ENCODE measurements at regions not wholly inside any gene's neighbourhood (a gene's known extent, or its start where the extent isn't known, plus 50 kb on each side); places are given as distances from the start of the nearest gene placed in this dataset.

DNA sequence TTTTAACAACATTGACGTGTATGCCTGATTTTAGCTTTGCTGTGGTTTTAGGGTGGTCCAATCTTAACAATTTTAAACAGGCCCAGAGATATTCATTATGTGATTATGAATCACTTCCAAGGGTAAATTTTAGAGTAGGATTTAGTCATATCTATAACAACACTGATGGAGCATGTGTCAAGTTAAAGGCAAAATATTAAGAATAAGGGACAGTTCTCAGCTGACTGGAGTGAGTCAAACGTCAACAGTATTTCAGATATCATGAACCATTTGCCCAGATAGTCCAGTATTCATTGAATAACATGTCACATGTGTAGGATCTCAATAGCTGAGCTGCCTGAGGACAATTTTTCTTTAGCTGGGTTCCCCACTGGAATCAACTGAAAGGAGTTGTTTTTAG lies 61.3 kb upstream of the VCX2 start:
- H3K27ac Mint-ChIP-seq = no peak overlapping the region
- H3K36me3 Mint-ChIP-seq (ENCODE audit: low read depth) = no peaks in the 10 kb centered on the region

DNA sequence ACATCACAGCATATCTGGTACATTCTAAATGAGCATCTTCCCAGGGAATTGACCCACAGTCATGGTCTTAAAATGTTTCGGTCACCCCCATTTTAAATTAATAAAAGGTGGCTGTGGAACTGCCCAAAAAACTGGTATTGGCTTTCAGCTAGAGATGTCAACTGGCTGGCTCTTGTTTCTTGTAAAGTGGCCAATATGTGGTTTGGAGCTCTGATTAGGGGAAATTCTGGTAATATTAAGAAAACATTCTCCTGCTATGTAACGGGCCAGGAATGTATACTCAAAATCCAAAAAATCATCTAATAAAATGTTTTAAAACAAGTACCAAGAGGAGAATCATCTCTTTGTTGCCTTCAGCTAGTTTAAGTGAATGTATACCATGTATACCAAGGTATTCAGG lies 62.0 kb upstream of the VCX2 start:
- CTCF ChIA-PET = no interaction called here
- Mint-ChIP-seq H3K27ac (no peak overlapping the region), H3K9me3 (ENCODE audit: insufficient read depth) (no peaks in the 10 kb centered on the region), H3K36me3 (ENCODE audit: low read depth) (no peaks in the 10 kb centered on the region), H3K4me1 (ENCODE audit: low read depth) (no peaks in the 10 kb centered on the region), H3K4me3 (no peak overlapping the region), H3K27me3 (ENCODE audit: low read depth) (no peaks in the 10 kb centered on the region)
- POLR2A ChIA-PET = no interaction called here
- ATAC-seq (no peak), DNase-seq (no peak)

More for the DNA sequence above, 61.3 kb upstream of the VCX2 start:
- no peak overlapping the region for H3K4me3 Mint-ChIP-seq
- ATAC-seq (no peak), DNase-seq (no peak)
- H3K9me3 Mint-ChIP-seq (ENCODE audit: insufficient read depth) = no peaks in the 10 kb centered on the region
- no peaks in the 10 kb centered on the region for H3K4me1 Mint-ChIP-seq (ENCODE audit: low read depth)
- ChIA-PET POLR2A (no interaction called here), CTCF (no interaction called here)
- no peaks in the 10 kb centered on the region for H3K27me3 Mint-ChIP-seq (ENCODE audit: low read depth)

DNA sequence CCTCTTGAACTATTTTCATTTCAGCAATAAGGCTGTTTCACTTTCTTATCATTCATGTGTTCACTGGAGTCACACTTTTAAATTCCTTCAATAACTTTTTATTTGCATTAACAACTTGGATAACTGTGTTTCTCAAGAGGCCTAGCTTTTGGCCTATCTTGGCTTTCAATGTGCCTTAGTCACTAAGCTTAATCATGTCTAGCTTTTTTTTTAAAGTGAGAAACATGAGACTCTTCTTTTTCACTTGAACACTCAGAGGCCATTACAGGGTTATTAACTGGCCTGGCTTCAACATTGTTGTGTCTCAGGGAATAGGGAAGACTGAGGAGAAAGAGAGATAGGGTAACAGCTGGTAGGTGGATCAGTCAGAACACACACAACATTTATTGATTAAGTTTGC lies 64.0 kb upstream of the VCX2 start:
- Mint-ChIP-seq H3K27me3 (ENCODE audit: low read depth) (no peaks in the 10 kb centered on the region), H3K4me1 (ENCODE audit: low read depth) (no peaks in the 10 kb centered on the region), H3K27ac (no peak overlapping the region), H3K9me3 (ENCODE audit: insufficient read depth) (no peaks in the 10 kb centered on the region), H3K4me3 (no peak overlapping the region), H3K36me3 (ENCODE audit: low read depth) (no peaks in the 10 kb centered on the region)
- ATAC-seq (no peak), DNase-seq (no peak)
- ChIA-PET CTCF (no interaction called here), POLR2A (no interaction called here)

DNA sequence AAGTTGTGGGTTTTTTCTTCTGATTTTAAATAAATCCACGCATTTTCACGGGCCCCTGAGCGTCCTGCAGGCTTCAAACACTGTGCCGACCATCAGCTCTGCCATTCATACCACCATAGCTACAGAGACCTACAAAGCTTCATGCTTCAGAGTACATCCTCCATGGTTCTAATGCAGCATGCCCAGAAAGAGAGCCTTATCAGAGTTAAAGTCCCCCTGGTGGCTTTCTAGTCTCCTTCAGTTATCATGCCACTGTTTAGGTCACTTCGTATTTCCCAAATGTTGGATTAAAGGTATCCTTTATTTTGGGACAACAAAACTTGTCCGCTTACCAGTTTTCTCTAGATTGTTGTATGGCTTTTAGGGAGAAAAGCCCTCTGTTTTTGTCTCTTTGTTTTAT lies 66.7 kb upstream of the VCX2 start:
- Mint-ChIP-seq H3K36me3 (ENCODE audit: low read depth) (no peaks in the 10 kb centered on the region), H3K27ac (no peak overlapping the region), H3K9me3 (ENCODE audit: insufficient read depth) (no peaks in the 10 kb centered on the region), H3K4me3 (no peak overlapping the region), H3K27me3 (ENCODE audit: low read depth) (no peaks in the 10 kb centered on the region), H3K4me1 (ENCODE audit: low read depth) (no peaks in the 10 kb centered on the region)
- CTCF ChIA-PET = no interaction called here
- ATAC-seq (no peak), DNase-seq (no peak)
- POLR2A ChIA-PET = no interaction called here

DNA sequence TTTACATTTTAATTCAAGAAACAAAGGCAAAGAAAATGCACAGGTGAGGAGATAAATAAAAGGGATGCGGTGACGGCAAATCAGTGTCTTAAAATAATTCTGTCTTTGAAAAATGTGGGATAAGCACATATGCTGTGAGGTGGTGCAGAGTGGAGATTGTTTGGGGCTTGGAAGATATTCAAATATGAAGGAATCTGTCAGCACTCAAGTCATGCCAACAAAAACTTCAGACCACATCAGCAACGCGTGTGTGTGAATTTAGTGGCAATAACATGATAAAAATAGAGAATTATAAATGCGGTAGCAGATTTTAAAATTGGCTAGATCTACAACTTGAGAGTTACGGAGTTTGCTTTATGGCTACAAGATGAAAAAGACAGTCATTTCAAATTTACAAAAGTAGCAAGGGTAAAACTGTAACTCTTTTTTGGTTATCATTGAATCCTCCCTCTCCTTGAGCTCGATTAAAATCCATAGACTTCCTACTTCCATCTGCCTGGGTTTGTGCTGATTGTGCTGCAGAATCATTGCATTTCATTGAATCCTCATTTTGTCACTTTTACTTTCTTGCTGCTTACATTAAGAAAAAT lies 71.5 kb upstream of the VCX2 start:
- Mint-ChIP-seq H3K4me3 (no peak overlapping the region), H3K36me3 (ENCODE audit: low read depth) (no peaks in the 10 kb centered on the region), H3K27me3 (ENCODE audit: low read depth) (no peaks in the 10 kb centered on the region), H3K27ac (no peak overlapping the region), H3K9me3 (ENCODE audit: insufficient read depth) (no peaks in the 10 kb centered on the region), H3K4me1 (ENCODE audit: low read depth) (no peaks in the 10 kb centered on the region)
- ChIA-PET CTCF (no interaction called here), POLR2A (no interaction called here)
- no peak for DNase-seq
- ATAC-seq = no peak

DNA sequence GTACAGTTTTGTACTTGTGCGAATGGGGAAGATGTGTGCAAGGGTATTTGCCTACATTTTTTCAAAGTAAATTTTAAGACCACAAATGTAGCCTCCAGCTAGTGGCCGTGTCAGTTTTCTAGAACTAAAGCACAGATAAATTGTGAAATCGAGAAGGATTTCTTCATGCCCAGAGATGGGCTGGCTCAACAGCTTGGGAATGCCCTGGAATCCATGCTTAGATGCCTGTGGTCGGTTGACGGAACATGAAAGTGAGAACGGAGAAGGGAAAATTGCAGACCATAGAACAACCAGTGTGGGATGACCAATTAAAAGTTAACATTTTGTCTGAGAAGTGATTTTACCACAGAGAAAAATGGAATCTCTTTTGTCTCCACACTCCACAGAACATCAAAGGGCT lies 73.2 kb upstream of the VCX2 start:
- POLR2A ChIA-PET = no interaction called here
- DNase-seq (no peak), ATAC-seq (no peak)
- CTCF ChIA-PET = no interaction called here
- no peaks in the 10 kb centered on the region for H3K27me3 Mint-ChIP-seq (ENCODE audit: low read depth)
- no peak overlapping the region for H3K4me3 Mint-ChIP-seq
- H3K36me3 Mint-ChIP-seq (ENCODE audit: low read depth) = no peaks in the 10 kb centered on the region
- no peaks in the 10 kb centered on the region for H3K9me3 Mint-ChIP-seq (ENCODE audit: insufficient read depth)
- H3K27ac Mint-ChIP-seq = no peak overlapping the region
- H3K4me1 Mint-ChIP-seq (ENCODE audit: low read depth) = no peaks in the 10 kb centered on the region

DNA sequence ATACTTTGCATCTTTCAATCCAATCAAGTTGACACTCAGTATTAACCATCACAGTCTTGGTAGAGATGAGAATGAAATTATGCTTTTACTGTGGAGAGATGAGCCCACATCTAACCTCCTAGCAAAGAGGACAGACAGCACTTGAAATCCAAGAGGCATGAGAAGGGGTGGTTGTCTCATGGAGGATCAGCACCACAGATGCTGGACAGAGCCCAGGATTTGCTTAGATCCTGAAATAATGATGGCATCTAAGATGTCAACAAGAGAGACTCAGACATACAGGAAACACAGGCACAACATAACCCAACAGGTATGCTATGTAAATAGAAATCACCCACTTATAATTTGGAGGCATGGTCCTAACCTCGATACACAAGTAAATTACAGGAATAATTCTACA lies 74.3 kb upstream of the VCX2 start:
- no peaks in the 10 kb centered on the region for H3K36me3 Mint-ChIP-seq (ENCODE audit: low read depth)
- H3K4me3 Mint-ChIP-seq = no peak overlapping the region
- ATAC-seq = no peak
- ChIA-PET CTCF (no interaction called here), POLR2A (no interaction called here)
- H3K27me3 Mint-ChIP-seq (ENCODE audit: low read depth) = no peaks in the 10 kb centered on the region
- H3K4me1 Mint-ChIP-seq (ENCODE audit: low read depth) = no peaks in the 10 kb centered on the region
- no peak overlapping the region for H3K27ac Mint-ChIP-seq
- DNase-seq = no peak
- no peaks in the 10 kb centered on the region for H3K9me3 Mint-ChIP-seq (ENCODE audit: insufficient read depth)

DNA sequence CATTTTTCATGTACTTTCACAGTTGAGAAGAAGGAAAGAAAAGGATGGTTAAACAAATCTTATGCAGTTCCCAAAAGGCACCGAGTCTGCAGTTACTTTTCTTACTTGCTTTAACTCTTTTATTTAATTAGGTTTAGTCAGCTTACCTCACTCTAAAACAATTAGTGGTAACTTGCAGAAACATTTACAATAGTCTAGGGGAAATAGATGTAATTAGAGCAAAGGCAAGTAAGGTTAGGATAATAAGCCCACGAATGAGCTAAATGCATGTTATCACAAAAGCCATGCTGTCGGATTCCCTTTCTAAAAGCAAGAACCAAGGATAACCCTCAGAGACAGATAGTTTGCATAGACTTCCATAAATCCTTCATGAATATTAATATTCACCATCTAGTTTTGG lies 82.0 kb upstream of the VCX2 start:
- ChIA-PET CTCF (no interaction called here), POLR2A (no interaction called here)
- Mint-ChIP-seq H3K27ac (no peak overlapping the region), H3K36me3 (ENCODE audit: low read depth) (no peaks in the 10 kb centered on the region), H3K4me1 (ENCODE audit: low read depth) (no peaks in the 10 kb centered on the region), H3K9me3 (ENCODE audit: insufficient read depth) (no peaks in the 10 kb centered on the region), H3K4me3 (no peak overlapping the region), H3K27me3 (ENCODE audit: low read depth) (no peaks in the 10 kb centered on the region)
- ATAC-seq = no peak
- DNase-seq = no peak

DNA sequence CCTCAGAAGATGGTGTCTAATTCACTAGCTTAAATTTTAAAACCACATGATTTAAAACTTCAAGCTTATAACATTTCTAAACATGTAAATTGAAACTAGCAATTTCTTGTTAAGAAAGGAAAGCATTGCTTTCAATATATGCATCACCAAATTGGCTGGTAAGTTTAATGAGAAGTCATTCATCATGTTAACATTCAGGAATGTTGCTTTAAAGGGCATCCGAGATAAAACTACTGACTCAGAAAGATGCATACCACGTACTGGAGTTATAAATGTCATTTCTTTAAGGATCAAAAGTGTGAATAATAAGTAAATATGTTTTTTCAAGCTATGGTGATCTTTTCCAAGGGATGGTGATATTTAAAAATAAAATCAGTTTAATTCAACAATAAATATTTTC lies 83.3 kb upstream of the VCX2 start:
- no peaks in the 10 kb centered on the region for H3K27me3 Mint-ChIP-seq (ENCODE audit: low read depth)
- no peaks in the 10 kb centered on the region for H3K4me1 Mint-ChIP-seq (ENCODE audit: low read depth)
- POLR2A ChIA-PET = no interaction called here

DNA sequence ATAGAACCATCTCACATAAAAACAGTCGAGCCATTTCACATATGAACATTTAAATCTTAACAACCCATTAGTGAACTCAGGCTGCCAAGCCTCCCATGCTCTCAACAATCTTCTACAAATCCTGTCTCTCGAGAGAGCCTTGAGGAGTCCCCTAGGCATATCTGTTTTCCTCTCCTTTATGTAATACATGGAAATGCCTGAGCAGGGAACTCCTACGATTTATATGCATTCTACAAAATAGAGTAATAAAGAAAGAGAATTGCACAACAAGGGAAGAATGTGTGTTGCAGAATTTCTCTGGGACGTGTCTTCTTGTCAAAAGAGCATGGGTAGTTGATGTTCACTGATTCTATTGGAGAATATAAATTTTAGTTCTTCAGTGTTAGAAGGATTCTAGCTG lies 101.8 kb upstream of the VCX2 start:
- no peaks in the 10 kb centered on the region for H3K4me1 Mint-ChIP-seq (ENCODE audit: low read depth)
- H3K36me3 Mint-ChIP-seq (ENCODE audit: low read depth) = no peaks in the 10 kb centered on the region
- ChIA-PET POLR2A (no interaction called here), CTCF (no interaction called here)
- ATAC-seq = no peak
- no peak for DNase-seq
- no peak overlapping the region for H3K4me3 Mint-ChIP-seq
- H3K9me3 Mint-ChIP-seq (ENCODE audit: insufficient read depth) = peaks cover 5% of the 10 kb centered on the region
- H3K27ac Mint-ChIP-seq = no peak overlapping the region
- no peaks in the 10 kb centered on the region for H3K27me3 Mint-ChIP-seq (ENCODE audit: low read depth)

More for the DNA sequence above, 83.3 kb upstream of the VCX2 start:
- no peak for ATAC-seq
- Mint-ChIP-seq H3K9me3 (ENCODE audit: insufficient read depth) (no peaks in the 10 kb centered on the region), H3K36me3 (ENCODE audit: low read depth) (no peaks in the 10 kb centered on the region), H3K27ac (no peak overlapping the region), H3K4me3 (no peak overlapping the region)
- CTCF ChIA-PET = no interaction called here
- DNase-seq = no peak

DNA sequence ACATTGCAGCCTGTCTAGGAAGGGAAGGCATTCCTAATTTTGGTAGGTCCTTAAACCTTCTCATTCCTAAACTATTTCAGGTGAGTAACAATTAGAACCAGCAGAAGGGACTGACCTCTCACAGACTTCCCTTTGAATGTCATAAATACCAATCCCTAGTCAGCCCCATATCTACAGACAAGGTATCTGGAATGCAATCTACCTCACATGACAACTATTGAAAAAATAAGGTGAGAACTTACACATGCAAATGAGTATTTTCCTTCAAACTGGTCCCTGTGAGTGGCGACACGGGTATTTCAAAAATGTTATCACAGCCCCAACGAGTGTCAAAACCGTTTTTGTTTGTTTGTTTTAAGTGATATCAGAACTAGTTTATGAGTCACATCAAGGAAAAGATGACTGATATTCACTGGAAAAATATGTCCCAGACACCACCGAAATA lies 102.4 kb upstream of the VCX2 start:
- no peak overlapping the region for H3K27ac Mint-ChIP-seq
- CTCF ChIA-PET = no interaction called here
- H3K9me3 Mint-ChIP-seq (ENCODE audit: insufficient read depth) = peaks cover 5% of the 10 kb centered on the region
- no peaks in the 10 kb centered on the region for H3K36me3 Mint-ChIP-seq (ENCODE audit: low read depth)
- H3K27me3 Mint-ChIP-seq (ENCODE audit: low read depth) = no peaks in the 10 kb centered on the region
- POLR2A ChIA-PET = no interaction called here
- no peak for ATAC-seq
- DNase-seq = no peak
- no peak overlapping the region for H3K4me3 Mint-ChIP-seq
- no peaks in the 10 kb centered on the region for H3K4me1 Mint-ChIP-seq (ENCODE audit: low read depth)

DNA sequence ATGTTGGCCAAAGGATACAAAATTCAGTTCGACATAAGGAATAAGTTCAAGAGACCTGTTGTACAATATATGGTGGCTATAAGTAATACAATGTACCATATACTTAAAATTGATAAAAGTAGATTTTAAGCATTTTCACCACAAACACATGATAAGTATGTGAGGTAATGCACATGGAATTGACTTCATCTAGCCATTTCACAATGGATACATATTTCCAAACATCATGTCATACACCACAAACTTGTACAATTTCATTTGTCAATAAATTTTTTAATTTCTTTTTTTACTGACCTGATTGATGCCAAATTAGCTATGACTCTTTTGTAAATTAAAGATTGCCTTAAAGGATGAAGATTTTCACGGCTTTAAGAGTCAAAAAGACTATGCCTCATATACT lies 103.1 kb upstream of the VCX2 start:
- Mint-ChIP-seq H3K9me3 (ENCODE audit: insufficient read depth) (peaks cover 5% of the 10 kb centered on the region), H3K27me3 (ENCODE audit: low read depth) (no peaks in the 10 kb centered on the region), H3K4me1 (ENCODE audit: low read depth) (no peaks in the 10 kb centered on the region), H3K27ac (no peak overlapping the region), H3K4me3 (no peak overlapping the region), H3K36me3 (ENCODE audit: low read depth) (no peaks in the 10 kb centered on the region)
- no peak for ATAC-seq
- no peak for DNase-seq
- POLR2A ChIA-PET = no interaction called here
- CTCF ChIA-PET = no interaction called here

DNA sequence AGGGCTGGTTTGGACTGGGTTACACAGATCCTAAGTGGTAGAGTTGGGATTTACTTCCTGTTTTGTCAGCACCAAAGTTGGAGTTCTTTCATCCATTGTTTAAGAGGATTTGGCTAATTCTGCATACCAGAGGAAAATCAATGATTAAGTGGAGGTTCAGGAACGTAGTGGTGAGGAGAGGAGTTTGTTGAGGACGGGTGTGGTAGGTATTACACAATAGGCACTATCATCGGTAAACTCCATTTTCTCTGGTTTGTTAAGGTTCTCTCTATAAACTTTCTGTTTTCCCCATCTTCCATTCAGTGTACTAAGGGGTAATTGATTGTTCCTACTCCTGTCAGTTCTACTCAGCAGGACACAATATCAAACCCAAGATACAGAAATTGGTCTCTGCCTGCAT lies 107.5 kb upstream of the VCX2 start:
- Mint-ChIP-seq H3K4me3 (no peak overlapping the region), H3K36me3 (ENCODE audit: low read depth) (no peaks in the 10 kb centered on the region), H3K4me1 (ENCODE audit: low read depth) (no peaks in the 10 kb centered on the region), H3K9me3 (ENCODE audit: insufficient read depth) (peaks cover 8% of the 10 kb centered on the region), H3K27me3 (ENCODE audit: low read depth) (no peaks in the 10 kb centered on the region), H3K27ac (no peak overlapping the region)
- CTCF ChIA-PET = no interaction called here
- DNase-seq (no peak), ATAC-seq (no peak)
- POLR2A ChIA-PET = no interaction called here
